ENCODE measurements at regions not wholly inside any gene's neighbourhood (a gene's known extent, or its start where the extent isn't known, plus 50 kb on each side); places are given as distances from the start of the nearest gene placed in this dataset.

DNA sequence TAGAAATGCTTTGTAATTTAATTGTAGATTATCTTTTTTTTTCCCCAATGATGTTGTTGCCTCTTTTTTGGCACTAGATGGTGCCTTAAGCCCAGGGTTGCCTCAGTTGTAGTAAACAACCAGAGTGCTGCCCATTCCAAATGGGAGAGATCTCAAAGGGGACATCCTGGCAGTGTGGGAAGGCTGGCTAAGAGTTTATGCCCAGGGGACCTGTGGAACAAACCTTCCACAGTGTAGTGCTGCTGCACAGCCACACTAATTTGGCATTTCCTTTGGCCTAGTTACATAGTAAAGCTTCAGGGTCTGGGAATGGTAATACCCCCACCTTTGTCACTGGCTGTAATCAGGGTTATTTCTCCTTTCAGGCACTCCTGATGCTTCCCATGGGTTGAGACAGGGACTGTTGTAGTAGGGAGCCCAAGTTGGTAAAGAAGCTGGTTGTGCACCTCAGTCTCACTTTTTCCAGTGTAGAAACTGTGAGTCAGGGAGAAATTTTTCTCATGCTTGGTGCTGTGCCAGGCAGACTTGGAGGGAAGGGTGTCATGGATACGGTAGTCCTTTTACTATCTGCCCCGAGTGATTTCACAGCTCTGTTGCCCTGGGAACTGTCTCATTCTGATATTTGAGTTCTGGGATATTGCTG lies 177.8 kb upstream of the ECI2 start:
- Histone ChIP-seq H3K27me3 (no peaks in the 10 kb centered on the region), H3K4me1 (peaks cover 0 to 24% of the 10 kb centered on the region in 2 donors), H3K27ac (peak overlapping the region; percentile 67 to 72), H3K4me3 (no peak overlapping the region), H3K36me3 (no peaks in the 10 kb centered on the region), H3K9me3 (peaks cover 0 to 26% of the 10 kb centered on the region in 2 donors)
- peak; percentile 13 to 64 for TF ChIP-seq CTCF (IDR thresholded peaks at IDR 0.05)
- DNase-seq (ENCODE audit: low spot score): peak; percentile 78

DNA sequence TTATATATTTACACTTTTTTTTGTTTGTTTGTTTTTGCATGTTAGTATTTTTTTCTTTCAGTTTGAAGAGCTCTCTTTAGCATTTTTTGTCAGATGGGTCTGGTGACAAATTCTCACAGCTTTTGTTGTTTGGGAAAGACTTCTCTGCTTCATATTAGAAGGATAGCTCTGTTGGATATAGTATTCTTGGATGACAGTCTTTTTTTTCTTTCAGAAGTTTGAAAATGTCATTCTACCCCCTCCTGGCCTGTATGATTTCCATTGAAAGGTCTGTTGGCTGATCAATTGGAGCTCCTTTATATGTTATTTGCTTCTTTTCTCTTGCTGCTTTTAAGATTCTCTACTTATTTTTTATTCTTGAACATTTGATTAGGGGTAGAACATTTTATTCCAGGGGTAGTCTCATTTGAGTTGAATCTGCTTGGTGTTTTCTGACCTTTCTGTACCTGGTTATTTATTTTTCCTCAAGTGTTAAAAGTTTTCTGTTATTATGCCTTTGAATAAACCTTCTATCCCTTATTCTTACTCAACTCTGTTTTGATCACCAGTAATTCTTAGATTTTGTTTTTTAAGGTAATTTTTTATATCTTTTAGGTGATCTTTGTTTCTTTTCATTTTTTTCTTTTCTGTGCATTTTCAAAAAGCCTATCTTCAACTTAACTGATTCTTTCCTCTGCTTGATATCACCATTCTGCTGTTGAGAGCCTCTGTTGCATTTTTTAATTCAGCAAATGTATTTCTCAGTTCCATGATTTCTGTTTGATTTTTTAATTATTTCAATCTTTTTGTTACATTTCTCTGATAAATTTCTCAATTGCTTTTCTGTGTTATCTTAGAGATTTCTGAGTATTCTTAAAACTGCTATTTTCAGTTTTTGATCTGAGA lies 176.8 kb upstream of the ECI2 start:
- Histone ChIP-seq H3K4me3 (no peak overlapping the region), H3K27ac (no peak overlapping the region)
- no peak for TF ChIP-seq CTCF (IDR thresholded peaks at IDR 0.05)

GRCh38 chr6:4309540-4309939 lies 174.2 kb upstream of the ECI2 start:
- no peaks in the 10 kb centered on the region for H3K27me3 ChIP-seq
- DNase-seq (ENCODE audit: low spot score): no peak
- no peaks in the 10 kb centered on the region for H3K36me3 ChIP-seq

More for the DNA sequence above, 176.8 kb upstream of the ECI2 start:
- no peaks in the 10 kb centered on the region for H3K27me3 ChIP-seq
- peaks cover 0 to 15% of the 10 kb centered on the region in 2 donors for H3K4me1 ChIP-seq
- H3K9me3 ChIP-seq: peaks cover 0 to 26% of the 10 kb centered on the region in 2 donors
- H3K36me3 ChIP-seq: no peaks in the 10 kb centered on the region
- no peak for DNase-seq (ENCODE audit: low spot score)

GRCh38 chr6:4308364-4308763 lies 173.0 kb upstream of the ECI2 start:
- no peak for DNase-seq (ENCODE audit: low spot score)
- H3K27ac ChIP-seq: no peak overlapping the region
- H3K4me1 ChIP-seq: peaks cover 0 to 4% of the 10 kb centered on the region in 2 donors
- no peaks in the 10 kb centered on the region for H3K36me3 ChIP-seq
- H3K9me3 ChIP-seq: peaks cover 0 to 26% of the 10 kb centered on the region in 2 donors
- no peak overlapping the region for H3K4me3 ChIP-seq
- no peak for TF ChIP-seq CTCF (IDR thresholded peaks at IDR 0.05)
- no peaks in the 10 kb centered on the region for H3K27me3 ChIP-seq

More at GRCh38 chr6:4309540-4309939, 174.2 kb upstream of the ECI2 start:
- H3K27ac ChIP-seq: no peak overlapping the region
- H3K4me3 ChIP-seq: no peak overlapping the region
- peaks cover 0 to 6% of the 10 kb centered on the region in 2 donors for H3K4me1 ChIP-seq
- no peak for TF ChIP-seq CTCF (IDR thresholded peaks at IDR 0.05)
- peaks cover 0 to 26% of the 10 kb centered on the region in 2 donors for H3K9me3 ChIP-seq

DNA sequence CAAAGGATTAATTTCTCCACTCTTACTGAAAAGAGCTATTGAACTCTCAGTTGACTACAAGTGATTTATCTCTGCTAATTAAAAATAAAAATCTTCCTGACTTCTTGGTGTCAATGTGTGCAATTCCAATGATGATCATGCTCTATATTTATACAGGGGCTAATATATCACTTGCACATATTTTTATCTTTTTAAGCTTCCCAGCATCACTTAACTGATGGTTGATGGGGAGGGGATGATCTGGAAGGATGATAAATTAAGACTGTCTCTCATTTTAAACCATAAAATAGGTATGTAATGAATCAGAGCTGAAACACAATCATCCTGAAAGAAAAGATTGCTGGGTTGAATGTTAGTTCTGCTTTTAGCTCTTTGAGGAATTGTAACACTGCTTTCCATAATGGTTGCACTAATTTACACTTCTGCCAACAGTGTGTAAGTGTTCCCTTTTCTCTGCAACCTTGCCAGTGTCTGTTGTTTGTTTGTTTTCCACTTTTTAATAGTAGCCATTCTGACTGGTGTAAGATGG lies 169.6 kb upstream of the ECI2 start:
- Histone ChIP-seq H3K27me3 (no peaks in the 10 kb centered on the region), H3K4me3 (no peak overlapping the region), H3K36me3 (no peaks in the 10 kb centered on the region), H3K9me3 (no peaks in the 10 kb centered on the region), H3K27ac (no peak overlapping the region), H3K4me1 (no peaks in the 10 kb centered on the region)
- DNase-seq (ENCODE audit: low spot score): no peak
- no peak for TF ChIP-seq CTCF (IDR thresholded peaks at IDR 0.05)

Data from right atrium auricular region (tissue), 2 donors.